ENCODE measurements at regions not wholly inside any gene's neighbourhood (a gene's known extent, or its start where the extent isn't known, plus 50 kb on each side); places are given as distances from the start of the nearest gene placed in this dataset.
A peak's percentile ranks its signal among the peaks of the same experiment; 100 is the strongest.
"Not testable (repeated sequence)": the region's sequence is repeated elsewhere in the genome, so short reads cannot be mapped to it uniquely, and the experiment has no call there.

- DNase-seq (ENCODE audit: low read depth), result no peak
Observed at GRCh38 chr5:155696362-155696761, 630.6 kb upstream of the SGCD start.

- no peak for DNase-seq (ENCODE audit: low read depth)
Observed at GRCh38 chr5:155697236-155697635, 629.7 kb upstream of the SGCD start.

- DNase-seq (ENCODE audit: low read depth), result no peak
Observed at GRCh38 chr5:155699385-155699784, 627.6 kb upstream of the SGCD start.

- DNase-seq (ENCODE audit: low read depth), result no peak
Observed at GRCh38 chr5:155700333-155700732, 626.6 kb upstream of the SGCD start.

- no peak for DNase-seq (ENCODE audit: low read depth)
Observed at GRCh38 chr5:155711882-155712281, 615.1 kb upstream of the SGCD start.

GRCh38 chr5:155714435-155714834 is 612.5 kb upstream of the SGCD start:
- DNase-seq (ENCODE audit: low read depth), result not testable (repeated sequence)

GRCh38 chr5:155726267-155726666 is 600.7 kb upstream of the SGCD start:
- peak; percentile 2 for DNase-seq (ENCODE audit: low read depth)

- DNase-seq (ENCODE audit: low read depth), result no peak
Observed at GRCh38 chr5:155727512-155728145, 599.3 kb upstream of the SGCD start.

- DNase-seq (ENCODE audit: low read depth), result no peak
Observed at GRCh38 chr5:155728146-155728856, 598.7 kb upstream of the SGCD start.

GRCh38 chr5:155728857-155729683 is 597.9 kb upstream of the SGCD start:
- DNase-seq (ENCODE audit: low read depth), result no peak

GRCh38 chr5:155729684-155730059 is 597.3 kb upstream of the SGCD start:
- peak; percentile 1 for DNase-seq (ENCODE audit: low read depth)

GRCh38 chr5:155732587-155733376 is 594.2 kb upstream of the SGCD start:
- no peak for DNase-seq (ENCODE audit: low read depth)

GRCh38 chr5:155733935-155734334 is 593.0 kb upstream of the SGCD start:
- DNase-seq (ENCODE audit: low read depth), result no peak

GRCh38 chr5:155735388-155735787 is 591.6 kb upstream of the SGCD start:
- DNase-seq (ENCODE audit: low read depth), result no peak

GRCh38 chr5:155738616-155739015 is 588.3 kb upstream of the SGCD start:
- no peak for DNase-seq (ENCODE audit: low read depth)

- no peak for DNase-seq (ENCODE audit: low read depth)
Observed at GRCh38 chr5:155746367-155747038, 580.5 kb upstream of the SGCD start.

- no peak for DNase-seq (ENCODE audit: low read depth)
Observed at GRCh38 chr5:155750101-155750500, 576.9 kb upstream of the SGCD start.

GRCh38 chr5:155750571-155750970 is 576.4 kb upstream of the SGCD start:
- DNase-seq (ENCODE audit: low read depth), result no peak

- DNase-seq (ENCODE audit: low read depth), result no peak
Observed at GRCh38 chr5:155753943-155754581, 572.9 kb upstream of the SGCD start.

- no peak for DNase-seq (ENCODE audit: low read depth)
Observed at GRCh38 chr5:155759252-155759651, 567.7 kb upstream of the SGCD start.

- no peak for DNase-seq (ENCODE audit: low read depth)
Observed at GRCh38 chr5:155759984-155760383, 567.0 kb upstream of the SGCD start.

Data from RPMI7951 (cell line).